HT1080 (cell line): ENCODE measurements at regions not wholly inside any gene's neighbourhood (a gene's known extent, or its start where the extent isn't known, plus 50 kb on each side); places are given as distances from the start of the nearest gene placed in this dataset.
"Not testable (repeated sequence)": the region's sequence is repeated elsewhere in the genome, so short reads cannot be mapped to it uniquely, and the experiment has no call there.

ENCODE experiments used
- DNase-seq: peaks from one replicate; pipeline ENCODE4 v3.0.0-alpha.2; 2015; ENCODE audit warnings: low read depth

DNA sequence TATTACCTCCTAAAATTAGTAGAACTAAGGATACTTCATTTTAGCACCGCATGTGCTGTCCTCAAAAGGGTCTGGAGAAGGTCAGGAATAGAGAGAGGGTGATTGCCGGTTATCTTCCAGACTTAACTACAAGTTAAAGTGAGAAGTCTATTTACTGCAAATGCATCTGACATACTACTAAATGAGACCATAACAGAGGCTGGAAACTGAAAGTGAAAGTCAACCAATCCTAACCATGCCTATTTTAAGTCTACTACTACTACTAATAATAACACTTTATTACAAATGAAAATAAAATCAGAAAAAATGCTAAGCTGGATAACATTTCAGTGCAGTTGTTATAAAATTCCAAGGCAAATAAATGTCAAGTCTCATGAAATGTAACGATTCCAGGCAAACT is 244.7 kb downstream of the KIF20B start:
- peak; percentile 26 for DNase-seq

GRCh38 chr10:89949496-89949895 is 248.1 kb downstream of the KIF20B start:
- DNase-seq: no peak

GRCh38 chr10:89952325-89952724 is 250.9 kb downstream of the KIF20B start:
- DNase-seq: no peak

- no peak for DNase-seq
Measured at GRCh38 chr10:89952751-89953150, 251.4 kb downstream of the KIF20B start.

DNA sequence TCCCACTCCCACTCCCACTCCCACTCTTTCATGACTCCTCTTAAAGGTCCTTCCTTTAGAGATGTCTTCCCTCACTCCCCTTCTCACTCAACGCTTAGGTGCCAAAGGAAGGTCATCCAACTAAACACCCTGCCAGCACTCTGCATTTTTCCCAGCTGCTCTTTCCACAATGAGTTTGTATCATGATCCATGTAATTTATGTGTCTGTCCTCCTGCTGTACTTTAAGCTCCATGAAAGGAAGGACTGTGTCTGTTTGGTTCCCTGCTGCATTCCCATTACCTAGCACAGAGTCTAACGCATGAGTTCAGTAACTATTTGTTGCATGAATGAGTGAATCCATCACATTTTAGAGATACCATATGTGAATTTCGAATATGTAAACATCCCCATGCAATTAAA is 252.7 kb downstream of the KIF20B start:
- no peak for DNase-seq

GRCh38 chr10:89954787-89955566 is 253.6 kb downstream of the KIF20B start:
- DNase-seq: no peak

GRCh38 chr10:89959433-89960110 is 258.2 kb downstream of the KIF20B start:
- no peak for DNase-seq

- DNase-seq: peak; percentile 80
Measured at GRCh38 chr10:89963451-89964102, 262.2 kb downstream of the KIF20B start.

DNA sequence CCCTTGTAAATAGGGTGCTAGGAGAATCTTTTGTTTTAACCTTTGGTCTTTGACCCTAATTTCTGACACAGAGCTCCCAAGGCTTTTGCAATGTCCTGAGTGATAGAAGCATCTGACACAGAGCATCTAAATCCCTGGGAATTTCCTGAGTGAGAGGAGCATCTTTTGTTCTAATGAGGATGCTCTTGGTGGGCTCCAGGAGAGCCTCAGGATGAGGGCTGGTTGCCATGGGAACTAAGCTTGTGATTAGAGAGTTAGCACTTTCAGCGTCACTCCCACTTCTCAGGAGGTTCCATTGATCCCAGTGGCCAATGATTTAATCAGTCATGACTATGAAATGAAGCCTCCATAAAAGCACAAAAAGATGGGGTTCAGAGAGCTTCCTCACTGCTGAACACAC is 264.8 kb downstream of the KIF20B start:
- no peak for DNase-seq

- DNase-seq: no peak
Measured at GRCh38 chr10:89973326-89973725, 271.9 kb downstream of the KIF20B start.

GRCh38 chr10:89975071-89975470 is 273.7 kb downstream of the KIF20B start:
- no peak for DNase-seq

GRCh38 chr10:89975771-89976170 is 274.4 kb downstream of the KIF20B start:
- DNase-seq: no peak

GRCh38 chr10:89978081-89978480 is 276.7 kb downstream of the KIF20B start:
- DNase-seq: no peak

- no peak for DNase-seq
Measured at GRCh38 chr10:89979726-89980125, 278.3 kb downstream of the KIF20B start.

- no peak for DNase-seq
Measured at GRCh38 chr10:89980166-89980565, 278.8 kb downstream of the KIF20B start.

DNA sequence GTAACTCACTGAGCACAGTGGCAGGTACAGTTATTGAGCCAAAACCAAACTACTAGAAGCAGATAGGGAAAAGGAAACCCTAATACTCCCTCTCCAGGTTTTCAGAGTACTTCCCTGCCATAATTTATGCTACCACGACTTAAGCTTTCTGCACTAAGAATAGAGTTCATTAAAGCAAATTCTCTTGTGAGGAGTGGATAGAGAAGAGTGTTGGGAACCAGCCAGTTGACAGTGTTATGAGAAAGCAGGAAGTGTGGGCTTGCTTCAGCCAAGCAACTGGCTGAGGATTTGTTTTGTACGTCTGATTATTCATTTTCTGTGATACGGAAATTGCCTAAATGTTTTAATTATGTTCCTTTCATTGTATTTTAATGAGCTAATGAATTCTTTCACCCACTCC is 280.5 kb downstream of the KIF20B start:
- peak; percentile 18 for DNase-seq

GRCh38 chr10:89985446-89985845 is 284.1 kb downstream of the KIF20B start:
- DNase-seq: no peak

DNA sequence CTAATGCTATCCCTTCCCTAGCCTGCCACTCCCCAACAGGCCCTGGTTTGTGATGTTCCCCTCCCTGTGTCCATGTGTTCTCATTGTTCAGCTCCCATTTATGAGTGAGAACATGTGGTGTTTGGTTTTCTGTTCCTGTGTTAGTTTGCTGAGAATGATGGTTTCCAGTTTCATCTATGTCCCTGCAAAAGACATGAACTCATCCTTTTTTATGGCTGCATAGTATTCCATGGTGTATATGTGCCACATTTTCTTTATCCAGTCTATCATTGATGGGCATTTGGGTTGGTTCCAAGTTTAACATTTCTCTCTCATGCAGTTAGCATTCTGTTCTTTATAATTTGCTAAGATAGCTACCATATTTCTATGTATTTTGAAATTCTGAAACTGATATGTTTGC is 287.0 kb downstream of the KIF20B start:
- not testable (repeated sequence) for DNase-seq

DNA sequence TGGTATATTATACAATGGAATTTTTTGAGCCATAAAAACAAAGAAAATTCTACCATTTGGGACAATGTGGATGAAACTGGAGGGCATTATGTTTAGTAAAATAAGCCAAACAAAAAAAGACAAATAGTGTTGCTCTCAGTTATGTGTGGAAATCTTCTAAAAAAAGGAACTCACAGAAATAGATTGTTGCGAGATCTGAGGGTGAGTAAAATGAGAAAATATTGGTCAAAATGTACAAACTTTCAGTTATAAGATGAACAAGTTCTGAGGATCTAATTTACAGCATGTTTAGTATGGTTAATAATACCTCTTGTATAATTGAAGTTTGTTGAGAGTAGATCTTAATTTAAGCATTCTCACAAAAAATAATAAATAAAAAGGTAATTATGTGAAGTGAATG is 291.2 kb downstream of the KIF20B start:
- DNase-seq: no peak

DNA sequence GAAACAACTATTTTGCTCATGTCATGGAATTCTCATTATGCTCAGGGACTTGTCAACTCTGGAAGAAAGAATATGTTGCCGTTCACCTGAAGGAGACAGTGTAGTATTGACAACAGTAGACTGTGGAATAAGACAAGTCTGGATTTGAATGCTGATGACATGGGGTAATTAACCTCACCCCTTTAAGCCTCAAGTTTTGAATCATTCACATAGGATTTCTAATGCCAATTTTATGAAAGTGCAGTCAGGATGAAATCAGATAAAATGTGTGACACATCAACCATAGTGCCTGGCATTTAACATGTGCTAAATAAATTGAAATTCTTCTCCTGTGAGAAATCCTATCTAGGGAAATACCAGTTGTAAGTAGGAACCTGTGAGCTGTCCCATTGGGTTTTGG is 305.8 kb downstream of the KIF20B start:
- peak; percentile 73 for DNase-seq

GRCh38 chr10:90011281-90011680 is 309.9 kb downstream of the KIF20B start:
- not testable (repeated sequence) for DNase-seq

- no peak for DNase-seq
Measured at GRCh38 chr10:90018819-90019218, 317.4 kb downstream of the KIF20B start.
